ES-I3 (cell line): ENCODE measurements at regions not wholly inside any gene's neighbourhood (a gene's known extent, or its start where the extent isn't known, plus 50 kb on each side); places are given as distances from the start of the nearest gene placed in this dataset.

ENCODE experiments used
- H3K36me3 ChIP-seq: 2 replicates; pipeline ENCODE4 v1.6.1; 2013; ENCODE audit warnings: mild to moderate bottlenecking, low read length, control low read depth, moderate library complexity; ENCODE audit not compliant: insufficient read depth
- H3K4me1 ChIP-seq: 2 replicates; pipeline ENCODE4 v1.6.1; 2013; ENCODE audit warnings: mild to moderate bottlenecking, control low read depth, low read length; ENCODE audit not compliant: insufficient read depth
- H3K9ac ChIP-seq: 2 replicates; pipeline ENCODE4 v1.6.1; 2013; ENCODE audit warnings: low read depth, mild to moderate bottlenecking, low read length, moderate library complexity
- H3K9me3 ChIP-seq: 2 replicates; pipeline ENCODE4 v1.6.1; 2013; ENCODE audit warnings: mild to moderate bottlenecking, low read length, moderate library complexity; ENCODE audit not compliant: control insufficient read depth, insufficient read depth

- no peak overlapping the region for H3K9ac ChIP-seq
- H3K36me3 ChIP-seq: no peaks in the 10 kb centered on the region
- peaks cover 29% of the 10 kb centered on the region for H3K4me1 ChIP-seq
- no peaks in the 10 kb centered on the region for H3K9me3 ChIP-seq
Measured at GRCh38 chr5:171627936-171628632, 157.5 kb upstream of the SMIM23 start.

GRCh38 chr5:171628633-171628974 lies 157.0 kb upstream of the SMIM23 start:
- Histone ChIP-seq H3K4me1 (peaks cover 26% of the 10 kb centered on the region), H3K9me3 (no peaks in the 10 kb centered on the region), H3K36me3 (no peaks in the 10 kb centered on the region), H3K9ac (no peak overlapping the region)

- Histone ChIP-seq H3K9me3 (no peaks in the 10 kb centered on the region), H3K36me3 (no peaks in the 10 kb centered on the region), H3K4me1 (peaks cover 22% of the 10 kb centered on the region), H3K9ac (no peak overlapping the region)
Measured at GRCh38 chr5:171629221-171629620, 156.4 kb upstream of the SMIM23 start.

- Histone ChIP-seq H3K36me3 (no peaks in the 10 kb centered on the region), H3K9ac (peak overlapping the region; percentile 26; the same call in 1 of the 2 replicates)
Measured at GRCh38 chr5:171629628-171630349, 155.8 kb upstream of the SMIM23 start.

GRCh38 chr5:171630350-171631065 lies 155.1 kb upstream of the SMIM23 start:
- Histone ChIP-seq H3K4me1 (peaks cover 14% of the 10 kb centered on the region), H3K9me3 (no peaks in the 10 kb centered on the region), H3K9ac (peak overlapping the region; percentile 26; the same call in 1 of the 2 replicates), H3K36me3 (no peaks in the 10 kb centered on the region)

More at GRCh38 chr5:171629628-171630349, 155.8 kb upstream of the SMIM23 start:
- Histone ChIP-seq H3K9me3 (no peaks in the 10 kb centered on the region), H3K4me1 (peaks cover 16% of the 10 kb centered on the region)

- H3K4me1 ChIP-seq: peaks cover 14% of the 10 kb centered on the region
- no peaks in the 10 kb centered on the region for H3K36me3 ChIP-seq
- H3K9me3 ChIP-seq: no peaks in the 10 kb centered on the region
- H3K9ac ChIP-seq: no peak overlapping the region
Measured at GRCh38 chr5:171632616-171633015, 153.0 kb upstream of the SMIM23 start.

- Histone ChIP-seq H3K9me3 (no peaks in the 10 kb centered on the region), H3K36me3 (no peaks in the 10 kb centered on the region), H3K9ac (no peak overlapping the region), H3K4me1 (peaks cover 12% of the 10 kb centered on the region)
Measured at GRCh38 chr5:171633776-171634470, 151.7 kb upstream of the SMIM23 start.

- Histone ChIP-seq H3K4me1 (peaks cover 6% of the 10 kb centered on the region; the same call in 1 of the 2 replicates), H3K9ac (no peak overlapping the region), H3K9me3 (no peaks in the 10 kb centered on the region), H3K36me3 (no peaks in the 10 kb centered on the region)
Measured at GRCh38 chr5:171634511-171634910, 151.1 kb upstream of the SMIM23 start.

- H3K36me3 ChIP-seq: no peaks in the 10 kb centered on the region
- H3K9me3 ChIP-seq: no peaks in the 10 kb centered on the region
- no peak overlapping the region for H3K9ac ChIP-seq
- H3K4me1 ChIP-seq: peaks cover 6% of the 10 kb centered on the region; the same call in 1 of the 2 replicates
Measured at GRCh38 chr5:171635028-171635427, 150.6 kb upstream of the SMIM23 start.

GRCh38 chr5:171635561-171636245 lies 149.9 kb upstream of the SMIM23 start:
- Histone ChIP-seq H3K36me3 (no peaks in the 10 kb centered on the region), H3K9ac (no peak overlapping the region), H3K9me3 (no peaks in the 10 kb centered on the region), H3K4me1 (peaks cover 1% of the 10 kb centered on the region; the same call in 1 of the 2 replicates)

GRCh38 chr5:171637811-171638210 lies 147.8 kb upstream of the SMIM23 start:
- no peaks in the 10 kb centered on the region for H3K9me3 ChIP-seq
- no peak overlapping the region for H3K9ac ChIP-seq
- H3K4me1 ChIP-seq: no peaks in the 10 kb centered on the region
- H3K36me3 ChIP-seq: no peaks in the 10 kb centered on the region

- H3K9me3 ChIP-seq: no peaks in the 10 kb centered on the region
- H3K4me1 ChIP-seq: peaks cover 9% of the 10 kb centered on the region
- H3K9ac ChIP-seq: no peak overlapping the region
- H3K36me3 ChIP-seq: no peaks in the 10 kb centered on the region
Measured at GRCh38 chr5:171639205-171639621, 146.4 kb upstream of the SMIM23 start.

- Histone ChIP-seq H3K4me1 (peaks cover 16% of the 10 kb centered on the region), H3K36me3 (no peaks in the 10 kb centered on the region), H3K9me3 (no peaks in the 10 kb centered on the region), H3K9ac (no peak overlapping the region)
Measured at GRCh38 chr5:171639966-171640365, 145.7 kb upstream of the SMIM23 start.

GRCh38 chr5:171640480-171640879 lies 145.1 kb upstream of the SMIM23 start:
- Histone ChIP-seq H3K9me3 (no peaks in the 10 kb centered on the region), H3K36me3 (no peaks in the 10 kb centered on the region), H3K4me1 (peaks cover 21% of the 10 kb centered on the region), H3K9ac (no peak overlapping the region)
